MM.1S (cell line): ENCODE measurements at regions not wholly inside any gene's neighbourhood (a gene's known extent, or its start where the extent isn't known, plus 50 kb on each side); places are given as distances from the start of the nearest gene placed in this dataset.

Source experiments
- DNase-seq: peaks from one replicate; pipeline ENCODE4 v3.0.0-alpha.2; 2015
- H2AFZ ChIP-seq: fragments of 300-600 bp; sonication (generic); 2 replicates; pipeline ENCODE4 v1.6.0; 2016; ENCODE audit warnings: antibody characterized with exemption, low read length
- H3F3A ChIP-seq: fragments of 300-600 bp; sonication (generic); 2 replicates; pipeline ENCODE4 v1.6.1; 2016; ENCODE audit warnings: mild to moderate bottlenecking, antibody characterized with exemption, low read length, moderate library complexity, mixed read lengths; ENCODE audit not compliant: insufficient read depth
- H3K27ac ChIP-seq: fragments of 300-600 bp; sonication (generic); 2 replicates; pipeline ENCODE4 v1.5.1; 2016; ENCODE audit warnings: mild to moderate bottlenecking, low read length
- H3K27me3 ChIP-seq: fragments of 300-600 bp; sonication (generic); replicated peaks from 2 replicates; pipeline ENCODE4 v1.6.0; 2016; ENCODE audit warnings: low read length; ENCODE audit not compliant: insufficient read depth
- H3K36me3 ChIP-seq: fragments of 300-600 bp; sonication (generic); replicated peaks from 2 replicates; pipeline ENCODE4 v1.6.1; 2016; ENCODE audit warnings: mild to moderate bottlenecking, low read length, mixed read lengths; ENCODE audit not compliant: insufficient read depth
- H3K4me1 ChIP-seq: fragments of 300-600 bp; sonication (generic); 2 replicates; pipeline ENCODE4 v1.6.1; 2016; ENCODE audit warnings: low read length, mixed read lengths
- H3K4me2 ChIP-seq: fragments of 300-600 bp; sonication (generic); 2 replicates; pipeline ENCODE4 v1.6.0; 2016; ENCODE audit warnings: low read depth, low read length
- H3K4me3 ChIP-seq: fragments of 300-600 bp; sonication (generic); 2 replicates; pipeline ENCODE4 v1.5.1; 2016; ENCODE audit warnings: low read length, mixed read lengths
- H3K79me2 ChIP-seq: fragments of 300-600 bp; sonication (generic); 2 replicates; pipeline ENCODE4 v1.6.1; 2016; ENCODE audit warnings: mixed run types, low read length, mixed read lengths
- H3K9ac ChIP-seq: fragments of 300-600 bp; sonication (generic); 2 replicates; pipeline ENCODE4 v1.6.1; 2016; ENCODE audit warnings: low read length, mixed read lengths
- H3K9me2 ChIP-seq: fragments of 300-600 bp; sonication (generic); replicated peaks from 2 replicates; pipeline ENCODE4 v1.6.1; 2016; ENCODE audit warnings: mild to moderate bottlenecking, low read length, mixed read lengths; ENCODE audit not compliant: insufficient read depth
- H3K9me3 ChIP-seq: fragments of 300-600 bp; sonication (generic); replicated peaks from 2 replicates; pipeline ENCODE4 v1.6.1; 2016; ENCODE audit warnings: mild to moderate bottlenecking, low read length, mixed read lengths; ENCODE audit not compliant: insufficient read depth
- H4K20me1 ChIP-seq: fragments of 300-600 bp; sonication (generic); 2 replicates; pipeline ENCODE4 v1.6.1; 2016; ENCODE audit warnings: mild to moderate bottlenecking, low read length, moderate library complexity, mixed read lengths; ENCODE audit not compliant: insufficient read depth
- EZH2 ChIP-seq: fragments of 300-600 bp; sonication (generic); optimal IDR thresholded peaks from 2 replicates; pipeline ENCODE3; 2017; ENCODE audit warnings: low read depth, mild to moderate bottlenecking, antibody characterized with exemption, low read length, mixed read lengths
- EZH2phosphoT487 ChIP-seq: fragments of 300-600 bp; sonication (generic); IDR thresholded peaks from 2 replicates; pipeline ENCODE4 v1.6.1; 2018; ENCODE audit warnings: antibody characterized with exemption, low read length
- TF ChIP-seq, protein P1 (sequence below): fragments of 300-600 bp; sonication (generic); IDR thresholded peaks from 2 replicates; pipeline ENCODE4 v1.5.1; 2016; ENCODE audit warnings: antibody characterized with exemption, low read length, mixed read lengths

- no peak for DNase-seq
- no peak overlapping the region for H3K9ac ChIP-seq
- H2AFZ ChIP-seq = no peak overlapping the region
- H3K9me2 ChIP-seq = no peaks in the 10 kb centered on the region
- H3K4me2 ChIP-seq = no peak overlapping the region
- TF ChIP-seq EZH2phosphoT487 (no peak), EZH2 (no peak)
- TF ChIP-seq, protein P1, sequence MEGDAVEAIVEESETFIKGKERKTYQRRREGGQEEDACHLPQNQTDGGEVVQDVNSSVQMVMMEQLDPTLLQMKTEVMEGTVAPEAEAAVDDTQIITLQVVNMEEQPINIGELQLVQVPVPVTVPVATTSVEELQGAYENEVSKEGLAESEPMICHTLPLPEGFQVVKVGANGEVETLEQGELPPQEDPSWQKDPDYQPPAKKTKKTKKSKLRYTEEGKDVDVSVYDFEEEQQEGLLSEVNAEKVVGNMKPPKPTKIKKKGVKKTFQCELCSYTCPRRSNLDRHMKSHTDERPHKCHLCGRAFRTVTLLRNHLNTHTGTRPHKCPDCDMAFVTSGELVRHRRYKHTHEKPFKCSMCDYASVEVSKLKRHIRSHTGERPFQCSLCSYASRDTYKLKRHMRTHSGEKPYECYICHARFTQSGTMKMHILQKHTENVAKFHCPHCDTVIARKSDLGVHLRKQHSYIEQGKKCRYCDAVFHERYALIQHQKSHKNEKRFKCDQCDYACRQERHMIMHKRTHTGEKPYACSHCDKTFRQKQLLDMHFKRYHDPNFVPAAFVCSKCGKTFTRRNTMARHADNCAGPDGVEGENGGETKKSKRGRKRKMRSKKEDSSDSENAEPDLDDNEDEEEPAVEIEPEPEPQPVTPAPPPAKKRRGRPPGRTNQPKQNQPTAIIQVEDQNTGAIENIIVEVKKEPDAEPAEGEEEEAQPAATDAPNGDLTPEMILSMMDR = no peak
- no peaks in the 10 kb centered on the region for H3K36me3 ChIP-seq
- H4K20me1 ChIP-seq = no peaks in the 10 kb centered on the region
- no peaks in the 10 kb centered on the region for H3K27me3 ChIP-seq
- no peak overlapping the region for H3K4me3 ChIP-seq
- H3K9me3 ChIP-seq = no peaks in the 10 kb centered on the region
- no peaks in the 10 kb centered on the region for H3K4me1 ChIP-seq
- H3F3A ChIP-seq = no peaks in the 10 kb centered on the region
- H3K27ac ChIP-seq = no peak overlapping the region
- H3K79me2 ChIP-seq = no peaks in the 10 kb centered on the region
These were observed 1594.9 kb downstream of the UQCRFS1 start for GRCh38 chr19:27618006-27618405.

DNA sequence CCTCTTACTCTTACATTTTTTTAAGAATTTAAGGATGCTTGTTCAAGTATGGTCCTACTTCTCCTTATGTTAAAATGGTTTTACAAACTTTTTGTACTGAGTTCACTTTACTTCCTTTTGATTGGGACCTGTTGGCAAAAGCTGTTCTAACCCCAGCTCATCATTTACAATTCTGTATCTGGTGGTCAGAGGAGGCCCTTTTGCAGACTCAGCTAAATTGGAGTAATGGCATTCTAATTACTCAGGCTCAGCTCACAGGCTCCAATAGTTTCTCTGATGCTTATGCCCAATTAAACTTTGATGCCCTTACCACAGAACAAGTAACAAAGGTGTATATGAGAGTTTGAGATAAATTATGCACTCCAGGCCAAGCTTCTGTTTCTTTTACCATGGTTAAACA, 1632.0 kb downstream of the UQCRFS1 start:
- Histone ChIP-seq H3K4me2 (no peak overlapping the region), H3K9me3 (no peaks in the 10 kb centered on the region), H2AFZ (no peak overlapping the region), H3K27ac (no peak overlapping the region), H3K9ac (no peak overlapping the region), H3K4me3 (no peak overlapping the region), H3K27me3 (no peaks in the 10 kb centered on the region), H3K36me3 (no peaks in the 10 kb centered on the region), H3K4me1 (no peaks in the 10 kb centered on the region), H3K9me2 (no peaks in the 10 kb centered on the region), H3K79me2 (no peaks in the 10 kb centered on the region), H4K20me1 (no peaks in the 10 kb centered on the region), H3F3A (no peaks in the 10 kb centered on the region)
- TF ChIP-seq, protein P1 = no peak
- TF ChIP-seq EZH2 (no peak), EZH2phosphoT487 (no peak)
- no peak for DNase-seq
